ENCODE measurements at regions not wholly inside any gene's neighbourhood (a gene's known extent, or its start where the extent isn't known, plus 50 kb on each side); places are given as distances from the start of the nearest gene placed in this dataset.

DNA sequence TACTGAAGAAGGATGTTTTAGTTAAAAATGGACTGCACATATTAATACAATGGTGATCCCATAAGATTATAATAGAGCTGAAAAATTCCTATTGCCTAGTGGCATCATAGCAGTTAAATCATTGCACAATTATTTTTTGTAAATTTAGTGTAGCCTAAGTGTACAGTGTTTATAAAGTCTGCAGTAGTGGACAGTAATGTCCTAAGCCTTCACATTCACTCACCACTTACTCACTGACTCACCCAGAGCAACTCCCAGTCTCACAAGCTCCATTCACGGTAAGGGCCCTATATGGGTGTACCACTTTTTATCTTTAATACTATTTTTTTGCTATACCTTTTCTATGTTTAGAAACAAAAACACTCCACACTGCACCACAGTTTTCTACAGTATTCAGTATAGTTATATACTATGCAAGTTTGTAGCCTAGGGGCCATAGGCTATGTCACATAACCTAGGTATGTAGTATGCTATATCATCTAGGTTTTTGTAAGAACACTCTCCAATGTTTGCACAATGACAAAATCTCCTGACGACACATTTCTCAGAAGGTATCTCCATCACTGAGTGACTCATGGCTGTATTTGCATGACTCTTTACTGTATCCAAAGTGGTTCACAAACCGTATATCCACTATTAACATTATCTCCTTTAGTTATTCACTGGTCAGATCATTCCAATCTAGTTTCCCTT lies 536.0 kb downstream of the KLF12 start:
- Mint-ChIP-seq H3K4me3 (no peak overlapping the region), H3K27ac (no peak overlapping the region), H3K9me3 (peaks cover 3 to 12% (median 10%) of the 10 kb centered on the region in 7 donors), H3K36me3 (no peaks in the 10 kb centered on the region), H3K27me3 (ENCODE audit: low read depth in 3 of 3) (no peaks in the 10 kb centered on the region), H3K4me1 (no peaks in the 10 kb centered on the region)
- Histone ChIP-seq H3K4me3 (replicated peaks in 1 of 3; ENCODE audit: low read depth in 2 of 3, low read length in 3 of 3) (no peak overlapping the region), H3K36me3 (replicated peaks in 1 of 2; ENCODE audit: control insufficient read depth in 1 of 2, insufficient read depth in 2 of 2, low read length in 2 of 2) (no peaks in the 10 kb centered on the region), H3K27ac (ENCODE audit: low read depth in 1 of 2, low read length in 2 of 2) (no peak overlapping the region), H3K79me2 (ENCODE audit: insufficient read depth, low read length) (no peaks in the 10 kb centered on the region), H3K4me1 (ENCODE audit: control insufficient read depth in 1 of 2, insufficient read depth in 2 of 2, low read length in 2 of 2) (no peaks in the 10 kb centered on the region), H3K9ac (ENCODE audit: insufficient read depth, low read length, poor library complexity, severe bottlenecking) (no peak overlapping the region), H4K20me1 (ENCODE audit: insufficient read depth, low read length) (no peaks in the 10 kb centered on the region), H3K27me3 (ENCODE audit: control insufficient read depth in 2 of 2, insufficient read depth in 2 of 2, low read length in 2 of 2) (no peaks in the 10 kb centered on the region), H3K4me2 (replicated peaks; ENCODE audit: extremely low read depth, low read length, poor library complexity, severe bottlenecking) (no peak overlapping the region), H2AFZ (ENCODE audit: insufficient read depth, low read depth, low read length, poor library complexity, severe bottlenecking) (no peak overlapping the region), H3K9me3 (replicated peaks in 1 of 2; ENCODE audit: control insufficient read depth in 1 of 2, insufficient read depth in 1 of 2, low read length in 2 of 2) (peaks cover 0 to 5% of the 10 kb centered on the region in 2 donors)
- TF ChIP-seq, protein P1, sequence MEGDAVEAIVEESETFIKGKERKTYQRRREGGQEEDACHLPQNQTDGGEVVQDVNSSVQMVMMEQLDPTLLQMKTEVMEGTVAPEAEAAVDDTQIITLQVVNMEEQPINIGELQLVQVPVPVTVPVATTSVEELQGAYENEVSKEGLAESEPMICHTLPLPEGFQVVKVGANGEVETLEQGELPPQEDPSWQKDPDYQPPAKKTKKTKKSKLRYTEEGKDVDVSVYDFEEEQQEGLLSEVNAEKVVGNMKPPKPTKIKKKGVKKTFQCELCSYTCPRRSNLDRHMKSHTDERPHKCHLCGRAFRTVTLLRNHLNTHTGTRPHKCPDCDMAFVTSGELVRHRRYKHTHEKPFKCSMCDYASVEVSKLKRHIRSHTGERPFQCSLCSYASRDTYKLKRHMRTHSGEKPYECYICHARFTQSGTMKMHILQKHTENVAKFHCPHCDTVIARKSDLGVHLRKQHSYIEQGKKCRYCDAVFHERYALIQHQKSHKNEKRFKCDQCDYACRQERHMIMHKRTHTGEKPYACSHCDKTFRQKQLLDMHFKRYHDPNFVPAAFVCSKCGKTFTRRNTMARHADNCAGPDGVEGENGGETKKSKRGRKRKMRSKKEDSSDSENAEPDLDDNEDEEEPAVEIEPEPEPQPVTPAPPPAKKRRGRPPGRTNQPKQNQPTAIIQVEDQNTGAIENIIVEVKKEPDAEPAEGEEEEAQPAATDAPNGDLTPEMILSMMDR (IDR thresholded peaks at IDR 0.05): no peak
- intact Hi-C loops (cut with micrococcal nuclease): no loop called here
- WGBS (ENCODE audit: insufficient coverage): 94% methylated on average over 2 of the region's 3 CpGs
- no peak for DNase-seq

DNA sequence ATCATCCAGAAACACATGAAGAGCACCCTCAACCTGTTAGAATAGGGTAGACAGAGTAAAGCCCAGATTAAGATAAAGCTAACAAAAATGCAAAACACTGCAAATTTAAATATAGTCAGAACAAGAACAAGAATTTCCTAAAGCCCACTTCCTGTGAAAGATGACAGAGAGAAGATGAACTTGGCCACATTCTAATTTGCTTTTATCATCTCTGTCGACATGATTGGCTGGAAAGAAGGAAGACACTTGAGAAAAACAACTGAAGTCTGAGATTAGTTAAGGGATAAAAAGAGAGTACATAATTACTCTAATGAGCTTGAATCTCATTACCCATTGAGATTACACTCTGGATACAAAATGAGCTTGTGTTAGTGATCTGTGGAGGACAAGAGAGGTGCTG lies 537.6 kb downstream of the KLF5 start:
- intact Hi-C loops (cut with micrococcal nuclease): no loop called here
- TF ChIP-seq, protein P1 (IDR thresholded peaks at IDR 0.05): no peak
- no peak overlapping the region for H3K4me3 Mint-ChIP-seq

More for the DNA sequence above, 537.6 kb downstream of the KLF5 start:
- Histone ChIP-seq H3K4me2 (replicated peaks; ENCODE audit: extremely low read depth, low read length, poor library complexity, severe bottlenecking) (no peak overlapping the region), H3K27ac (ENCODE audit: low read depth in 1 of 2, low read length in 2 of 2) (no peak overlapping the region), H3K79me2 (ENCODE audit: insufficient read depth, low read length) (no peaks in the 10 kb centered on the region), H3K4me3 (replicated peaks in 1 of 3; ENCODE audit: low read depth in 2 of 3, low read length in 3 of 3) (no peak overlapping the region), H3K9ac (ENCODE audit: insufficient read depth, low read length, poor library complexity, severe bottlenecking) (no peak overlapping the region), H3K4me1 (ENCODE audit: control insufficient read depth in 1 of 2, insufficient read depth in 2 of 2, low read length in 2 of 2) (no peaks in the 10 kb centered on the region), H4K20me1 (ENCODE audit: insufficient read depth, low read length) (no peaks in the 10 kb centered on the region), H3K9me3 (replicated peaks in 1 of 2; ENCODE audit: control insufficient read depth in 1 of 2, insufficient read depth in 1 of 2, low read length in 2 of 2) (peaks cover 0 to 5% of the 10 kb centered on the region in 2 donors), H2AFZ (ENCODE audit: insufficient read depth, low read depth, low read length, poor library complexity, severe bottlenecking) (no peak overlapping the region), H3K36me3 (replicated peaks in 1 of 2; ENCODE audit: control insufficient read depth in 1 of 2, insufficient read depth in 2 of 2, low read length in 2 of 2) (no peaks in the 10 kb centered on the region), H3K27me3 (ENCODE audit: control insufficient read depth in 2 of 2, insufficient read depth in 2 of 2, low read length in 2 of 2) (no peaks in the 10 kb centered on the region)
- peaks cover 1 to 14% (median 9%) of the 10 kb centered on the region in 7 donors for H3K9me3 Mint-ChIP-seq
- no peaks in the 10 kb centered on the region for H3K4me1 Mint-ChIP-seq
- H3K27ac Mint-ChIP-seq: no peak overlapping the region
- no peaks in the 10 kb centered on the region for H3K27me3 Mint-ChIP-seq (ENCODE audit: low read depth in 3 of 3)
- no peaks in the 10 kb centered on the region for H3K36me3 Mint-ChIP-seq
- no peak for DNase-seq
- no CpG with 5 or more reads among the region's 1 CpG for WGBS (ENCODE audit: insufficient coverage)

All from CD14-positive monocyte (primary cell).